Thyroid gland (tissue), 4 donors: ENCODE measurements at regions not wholly inside any gene's neighbourhood (a gene's known extent, or its start where the extent isn't known, plus 50 kb on each side); places are given as distances from the start of the nearest gene placed in this dataset.

Experiments used
- CTCF ChIP-seq, 6 experiments: fragments of 200-600 bp in 3 of 6; fragments of 450-650 bp in 3 of 6; sonication (generic) in 3 of 6; IDR thresholded peaks; one replicate each; pipeline ENCODE4 v1.5.1; 2016 to 2019; ENCODE audit warnings: antibody characterized with exemption in 6 of 6, mild to moderate bottlenecking in 2 of 6, inconsistent platforms in 1 of 6, moderate library complexity in 1 of 6
- POLR2A ChIP-seq, 2 donors: fragments of 450-650 bp; IDR thresholded peaks; one replicate each; pipeline ENCODE4 v1.6.1; 2017; ENCODE audit warnings: antibody characterized with exemption in 2 of 2, mild to moderate bottlenecking in 2 of 2, moderate library complexity in 1 of 2

GRCh38 chr22:23383491-23384361 lies 196.4 kb downstream of the IGLL1 start:
- TF ChIP-seq CTCF (IDR thresholded peaks at IDR 0.05) (no peak), POLR2A (IDR thresholded peaks at IDR 0.05) (no peak)
